ENCODE measurements at regions not wholly inside any gene's neighbourhood (a gene's known extent, or its start where the extent isn't known, plus 50 kb on each side); places are given as distances from the start of the nearest gene placed in this dataset.

DNA sequence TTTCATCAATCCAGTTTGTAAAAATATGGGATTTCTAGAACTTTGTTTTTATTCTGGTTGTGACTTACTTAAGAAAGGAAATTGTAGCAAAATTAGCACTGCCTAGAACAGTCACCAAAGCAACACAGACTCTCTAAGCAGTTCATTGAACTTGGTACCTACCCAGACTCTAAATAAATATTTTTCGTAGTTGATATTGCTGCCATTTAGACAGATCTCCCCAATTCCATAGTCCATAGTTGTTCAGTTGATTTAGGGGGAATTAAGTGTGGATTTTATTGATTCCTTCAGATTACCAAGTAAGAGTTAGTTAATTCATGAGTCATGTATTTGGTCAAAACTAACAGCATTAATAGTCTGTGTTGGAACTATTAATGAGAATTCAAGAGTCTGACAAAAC is 822.5 kb downstream of the DHX35 start:
- POLR2A ChIA-PET: no interaction called here
- no peak for DNase-seq (ENCODE audit: low read depth, low spot score)
- no peak overlapping the region for H3K4me3 ChIP-seq (ENCODE audit: low read depth, low read length)
- TF ChIP-seq, protein P1, sequence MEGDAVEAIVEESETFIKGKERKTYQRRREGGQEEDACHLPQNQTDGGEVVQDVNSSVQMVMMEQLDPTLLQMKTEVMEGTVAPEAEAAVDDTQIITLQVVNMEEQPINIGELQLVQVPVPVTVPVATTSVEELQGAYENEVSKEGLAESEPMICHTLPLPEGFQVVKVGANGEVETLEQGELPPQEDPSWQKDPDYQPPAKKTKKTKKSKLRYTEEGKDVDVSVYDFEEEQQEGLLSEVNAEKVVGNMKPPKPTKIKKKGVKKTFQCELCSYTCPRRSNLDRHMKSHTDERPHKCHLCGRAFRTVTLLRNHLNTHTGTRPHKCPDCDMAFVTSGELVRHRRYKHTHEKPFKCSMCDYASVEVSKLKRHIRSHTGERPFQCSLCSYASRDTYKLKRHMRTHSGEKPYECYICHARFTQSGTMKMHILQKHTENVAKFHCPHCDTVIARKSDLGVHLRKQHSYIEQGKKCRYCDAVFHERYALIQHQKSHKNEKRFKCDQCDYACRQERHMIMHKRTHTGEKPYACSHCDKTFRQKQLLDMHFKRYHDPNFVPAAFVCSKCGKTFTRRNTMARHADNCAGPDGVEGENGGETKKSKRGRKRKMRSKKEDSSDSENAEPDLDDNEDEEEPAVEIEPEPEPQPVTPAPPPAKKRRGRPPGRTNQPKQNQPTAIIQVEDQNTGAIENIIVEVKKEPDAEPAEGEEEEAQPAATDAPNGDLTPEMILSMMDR (IDR thresholded peaks at IDR 0.05; ENCODE audit: insufficient read depth, low read length, missing control alignments): no peak
- CTCF ChIA-PET: no interaction called here

GRCh38 chr20:39778847-39779604 is 816.9 kb downstream of the DHX35 start:
- no peak overlapping the region for H3K4me3 ChIP-seq (ENCODE audit: low read depth, low read length)
- DNase-seq (ENCODE audit: low read depth, low spot score): no peak
- TF ChIP-seq, protein P1 (IDR thresholded peaks at IDR 0.05; ENCODE audit: insufficient read depth, low read length, missing control alignments): peak; percentile 14
- ChIA-PET CTCF (interaction anchor here (1.9 kb wide), 1 partner anchor 95 kb away, joined by 10 read pairs; no protein-coding TSS in a partner anchor), POLR2A (no interaction called here)

GRCh38 chr20:39778431-39778830 is 816.3 kb downstream of the DHX35 start:
- TF ChIP-seq, protein P1 (IDR thresholded peaks at IDR 0.05; ENCODE audit: insufficient read depth, low read length, missing control alignments): no peak
- no peak for DNase-seq (ENCODE audit: low read depth, low spot score)
- H3K4me3 ChIP-seq (ENCODE audit: low read depth, low read length): no peak overlapping the region
- POLR2A ChIA-PET: no interaction called here
- CTCF ChIA-PET: interaction anchor here (1.9 kb wide), 1 partner anchor 95 kb away, joined by 10 read pairs; no protein-coding TSS in a partner anchor

DNA sequence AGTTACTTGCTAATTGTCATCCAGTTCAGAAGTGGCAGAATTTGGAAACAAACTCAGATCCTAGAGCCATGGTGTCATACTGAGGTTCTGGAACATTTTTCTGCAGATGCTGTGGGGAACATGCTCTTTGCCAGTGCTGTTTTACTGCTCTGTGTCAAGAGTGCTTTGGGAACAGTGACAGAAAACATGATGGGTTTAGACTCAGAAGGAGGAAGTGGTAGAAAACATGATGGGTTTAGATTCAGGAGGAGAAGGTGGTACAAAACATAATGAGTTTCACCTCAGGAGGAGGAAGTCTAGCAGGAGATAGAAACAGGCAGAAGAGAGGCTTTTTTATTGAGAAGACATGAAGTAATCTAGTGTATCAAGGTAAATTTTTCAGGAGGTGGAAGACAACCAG is 815.5 kb downstream of the DHX35 start:
- CTCF ChIA-PET: interaction anchor here (1.9 kb wide), 1 partner anchor 96 kb away, joined by 10 read pairs; no protein-coding TSS in a partner anchor
- TF ChIP-seq, protein P1 (IDR thresholded peaks at IDR 0.05; ENCODE audit: insufficient read depth, low read length, missing control alignments): no peak
- H3K4me3 ChIP-seq (ENCODE audit: low read depth, low read length): no peak overlapping the region
- no peak for DNase-seq (ENCODE audit: low read depth, low spot score)
- POLR2A ChIA-PET: no interaction called here

DNA sequence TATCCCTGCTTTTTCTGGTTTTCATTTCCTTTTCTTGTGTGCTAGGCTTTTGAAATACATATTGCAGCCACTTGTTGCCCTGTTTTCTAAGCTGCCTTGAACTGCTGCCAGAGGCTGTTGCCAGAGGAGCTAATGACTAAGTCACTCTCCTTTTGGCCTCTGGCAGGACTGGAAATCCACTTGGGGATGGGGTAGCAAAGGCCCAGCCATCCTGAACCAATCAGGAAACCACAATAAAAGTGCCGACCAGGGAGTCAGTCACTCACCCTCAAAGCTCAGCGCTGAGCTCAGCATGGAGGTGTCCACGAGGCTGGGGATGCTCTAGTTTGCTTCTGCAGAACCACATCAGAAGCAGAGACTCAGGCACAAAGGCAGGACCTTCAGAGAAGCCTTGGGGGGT is 813.0 kb downstream of the DHX35 start:
- CTCF ChIA-PET: interaction anchor here (1.1 kb wide), 1 partner anchor 385 kb away, joined by 3 read pairs; no protein-coding TSS in a partner anchor
- peak; percentile 5 for DNase-seq (ENCODE audit: low read depth, low spot score)
- POLR2A ChIA-PET: no interaction called here
- TF ChIP-seq, protein P1 (IDR thresholded peaks at IDR 0.05; ENCODE audit: insufficient read depth, low read length, missing control alignments): no peak
- no peak overlapping the region for H3K4me3 ChIP-seq (ENCODE audit: low read depth, low read length)

DNA sequence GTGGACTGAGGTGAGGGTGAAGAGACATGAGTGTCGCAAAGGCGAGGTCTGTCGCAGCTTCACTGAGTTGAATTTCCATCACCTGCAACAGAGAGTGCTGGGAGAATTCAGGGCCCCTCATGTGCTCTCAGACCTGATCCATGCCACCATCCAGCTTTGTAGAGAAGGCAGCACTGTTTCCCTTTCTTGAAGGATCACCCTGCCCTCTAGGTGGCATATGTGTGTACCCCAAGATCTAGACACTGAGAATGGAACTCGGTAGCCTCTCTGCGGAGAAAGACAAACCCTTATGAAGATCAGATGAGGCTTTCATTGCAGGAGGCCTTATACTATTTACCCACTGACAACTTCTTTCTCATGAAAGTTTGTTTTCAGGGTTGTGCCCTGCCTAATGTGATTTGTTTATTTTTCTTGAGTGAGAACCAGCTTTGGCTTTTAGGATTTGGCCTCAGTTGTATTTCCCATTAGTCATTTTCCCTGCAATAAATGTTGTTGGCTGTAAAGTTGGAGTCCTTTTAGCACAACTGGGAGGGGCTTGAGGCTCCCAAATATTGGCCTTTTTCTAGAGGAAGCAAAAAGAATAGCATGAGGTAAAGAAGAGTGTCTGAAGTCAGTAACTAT is 811.3 kb downstream of the DHX35 start:
- POLR2A ChIA-PET: no interaction called here
- CTCF ChIA-PET: no interaction called here

More for the DNA sequence above, 811.3 kb downstream of the DHX35 start:
- no peak overlapping the region for H3K4me3 ChIP-seq (ENCODE audit: low read depth, low read length)
- DNase-seq (ENCODE audit: low read depth, low spot score): no peak
- TF ChIP-seq, protein P1 (IDR thresholded peaks at IDR 0.05; ENCODE audit: insufficient read depth, low read length, missing control alignments): no peak

Measured in AG04449 (cell line).